ENCODE measurements at regions not wholly inside any gene's neighbourhood (a gene's known extent, or its start where the extent isn't known, plus 50 kb on each side); places are given as distances from the start of the nearest gene placed in this dataset.

GRCh38 chr5:38070304-38070950, 187.9 kb upstream of the EGFLAM start:
- no peak for TF ChIP-seq EZH2phosphoT487 (IDR thresholded peaks at IDR 0.05; ENCODE audit: unreplicated experiment)
- no peak for TF ChIP-seq CTCF (conservative IDR thresholded peaks at IDR 0.05; ENCODE audit: low read depth in 2 of 2)
- no peak for TF ChIP-seq POLR2AphosphoS5 (IDR thresholded peaks at IDR 0.05; ENCODE audit: low read depth)
- TF ChIP-seq JUNB (IDR thresholded peaks at IDR 0.05; ENCODE audit: unreplicated experiment): no peak
- no peak for TF ChIP-seq REST (IDR thresholded peaks at IDR 0.05; ENCODE audit: unreplicated experiment)
- TF ChIP-seq EZH2 (IDR thresholded peaks at IDR 0.05; ENCODE audit: low read depth, unreplicated experiment): no peak
- no peak for TF ChIP-seq CREB1 (CRISPR knock-in tag; IDR thresholded peaks at IDR 0.05; ENCODE audit: low read depth)
- no peak for TF ChIP-seq STAT1 (IDR thresholded peaks at IDR 0.05; ENCODE audit: unreplicated experiment)
- TF ChIP-seq ZNF331 (CRISPR knock-in tag; IDR thresholded peaks at IDR 0.05; ENCODE audit: low read depth): no peak
- no peak for TF ChIP-seq ZNF462 (CRISPR knock-in tag; IDR thresholded peaks at IDR 0.05)
- TF ChIP-seq ETS1 (IDR thresholded peaks at IDR 0.05): no peak
